HEK293 (cell line): ENCODE measurements at regions not wholly inside any gene's neighbourhood (a gene's known extent, or its start where the extent isn't known, plus 50 kb on each side); places are given as distances from the start of the nearest gene placed in this dataset.

ENCODE experiments used
- CTCF ChIA-PET: fragments of 350-600 bp; formaldehyde crosslinking; extraction: SDS; loops from one replicate; lab custom pipeline; 2021; ENCODE audit warnings: antibody characterized with exemption; lab: Yijun Ruan, JAX
- POLR2A ChIA-PET: fragments of 300-600 bp; formaldehyde crosslinking; extraction: SDS; loops from one replicate; lab custom pipeline; 2020; ENCODE audit warnings: antibody characterized with exemption, inconsistent platforms; lab: Yijun Ruan, JAX
- H3K27ac ChIP-seq: fragments of 200-500 bp; sonication (Bioruptor generic); 2 replicates; pipeline ENCODE4 v1.5.1; 2014; ENCODE audit warnings: low read depth, low read length, control low read depth, inconsistent platforms; ENCODE audit errors: extremely low read depth
- H3K36me3 ChIP-seq, 2 experiments: fragments of 200-500 bp in 1 of 2; sonication (Bioruptor generic) in 1 of 2; 1 replicate in 1 of 2; 2 replicates in 1 of 2; pipeline ENCODE4 v1.5.1; 2014 to 2017; ENCODE audit warnings: inconsistent platforms in 2 of 2, low read length in 2 of 2; ENCODE audit not compliant: control insufficient read depth in 2 of 2, insufficient read depth in 1 of 2
- H3K4me1 ChIP-seq: fragments of 200-500 bp; sonication (Bioruptor generic); 2 replicates; pipeline ENCODE4 v1.5.1; 2014; ENCODE audit warnings: mild to moderate bottlenecking, low read length, inconsistent platforms; ENCODE audit not compliant: control insufficient read depth, insufficient read depth
- H3K4me3 ChIP-seq: 2 replicates; pipeline ENCODE4 v1.5.1; 2011; ENCODE audit warnings: low read depth, mild to moderate bottlenecking, control low read depth, low read length, moderate library complexity
- H3K9me3 ChIP-seq: fragments of 200-500 bp; sonication (Bioruptor generic); 2 replicates; pipeline ENCODE4 v1.5.1; 2014; ENCODE audit warnings: low read depth, low read length, inconsistent platforms; ENCODE audit not compliant: control insufficient read depth, insufficient read depth
- FEZF1 ChIP-seq: fragments of 450-650 bp; formaldehyde crosslinking; IDR thresholded peaks from 2 replicates; pipeline ENCODE4 v1.5.1; 2016; ENCODE audit warnings: missing biosample characterization, missing genetic modification characterization
- GLIS2 ChIP-seq: fragments of 450-650 bp; formaldehyde crosslinking; IDR thresholded peaks from 2 replicates; pipeline ENCODE4 v1.5.1; 2016; ENCODE audit warnings: missing biosample characterization, missing genetic modification characterization
- SCRT2 ChIP-seq: fragments of 450-650 bp; formaldehyde crosslinking; IDR thresholded peaks from 2 replicates; pipeline ENCODE4 v1.5.1; 2016; ENCODE audit warnings: missing biosample characterization, missing genetic modification characterization
- WT1 ChIP-seq: fragments of 450-650 bp; formaldehyde crosslinking; IDR thresholded peaks from 2 replicates; pipeline ENCODE4 v1.5.1; 2016; ENCODE audit warnings: missing biosample characterization, missing genetic modification characterization
- ZBTB1 ChIP-seq: fragments of 450-650 bp; formaldehyde crosslinking; IDR thresholded peaks from 2 replicates; pipeline ENCODE4 v1.5.1; 2016; ENCODE audit warnings: missing biosample characterization, missing genetic modification characterization
- ZBTB20 ChIP-seq: fragments of 450-650 bp; formaldehyde crosslinking; IDR thresholded peaks from 2 replicates; pipeline ENCODE4 v1.5.1; 2016; ENCODE audit warnings: missing biosample characterization, missing genetic modification characterization
- ZFP37 ChIP-seq: fragments of 450-650 bp; formaldehyde crosslinking; IDR thresholded peaks from 2 replicates; pipeline ENCODE4 v1.5.1; 2016; ENCODE audit warnings: missing biosample characterization, missing genetic modification characterization
- ZNF140 ChIP-seq: fragments of 450-650 bp; formaldehyde crosslinking; IDR thresholded peaks from 2 replicates; pipeline ENCODE4 v1.5.1; 2016; ENCODE audit warnings: missing biosample characterization, missing genetic modification characterization
- ZNF174 ChIP-seq: fragments of 450-650 bp; formaldehyde crosslinking; IDR thresholded peaks from 2 replicates; pipeline ENCODE4 v1.5.0; 2017; ENCODE audit warnings: missing biosample characterization, mild to moderate bottlenecking, missing genetic modification characterization
- ZNF18 ChIP-seq: fragments of 450-650 bp; formaldehyde crosslinking; IDR thresholded peaks from 2 replicates; pipeline ENCODE4 v1.5.1; 2016; ENCODE audit warnings: missing biosample characterization, missing genetic modification characterization
- ZNF302 ChIP-seq: fragments of 450-650 bp; formaldehyde crosslinking; IDR thresholded peaks from 2 replicates; pipeline ENCODE4 v1.5.1; 2016; ENCODE audit warnings: missing biosample characterization, missing genetic modification characterization, low read depth
- ZNF354C ChIP-seq: fragments of 450-650 bp; formaldehyde crosslinking; IDR thresholded peaks from 2 replicates; pipeline ENCODE4 v1.5.1; 2016; ENCODE audit warnings: missing biosample characterization, missing genetic modification characterization, low read depth, borderline replicate concordance
- ZNF362 ChIP-seq: fragments of 450-650 bp; formaldehyde crosslinking; IDR thresholded peaks from 2 replicates; pipeline ENCODE4 v1.5.1; 2016; ENCODE audit warnings: missing biosample characterization, missing genetic modification characterization
- ZNF510 ChIP-seq: fragments of 450-650 bp; formaldehyde crosslinking; IDR thresholded peaks from 2 replicates; pipeline ENCODE4 v1.5.1; 2018; ENCODE audit warnings: mild to moderate bottlenecking, missing genetic modification characterization, missing biosample characterization; ENCODE audit not compliant: insufficient replicate concordance
- ZNF518A ChIP-seq: fragments of 450-650 bp; formaldehyde crosslinking; conservative IDR thresholded peaks from 2 replicates; pipeline ENCODE4 v1.5.1; 2016; ENCODE audit warnings: low read depth, missing biosample characterization, missing genetic modification characterization
- ZNF544 ChIP-seq: fragments of 450-650 bp; formaldehyde crosslinking; IDR thresholded peaks from 2 replicates; pipeline ENCODE4 v1.5.0; 2017; ENCODE audit warnings: missing biosample characterization, missing genetic modification characterization
- ZNF629 ChIP-seq: fragments of 450-650 bp; formaldehyde crosslinking; IDR thresholded peaks from 2 replicates; pipeline ENCODE4 v1.5.1; 2017; ENCODE audit warnings: missing biosample characterization, missing genetic modification characterization
- ZNF660 ChIP-seq: fragments of 450-650 bp; IDR thresholded peaks from 2 replicates; pipeline ENCODE4 v1.5.1; 2018; ENCODE audit warnings: missing biosample characterization, mild to moderate bottlenecking, missing genetic modification characterization
- ZNF76 ChIP-seq: fragments of 450-650 bp; formaldehyde crosslinking; IDR thresholded peaks from 2 replicates; pipeline ENCODE4; 2016; ENCODE audit warnings: low read depth, missing biosample characterization, missing genetic modification characterization, borderline replicate concordance
- ZNF785 ChIP-seq: fragments of 450-650 bp; formaldehyde crosslinking; IDR thresholded peaks from 2 replicates; pipeline ENCODE4 v1.5.1; 2016; ENCODE audit warnings: missing biosample characterization, missing genetic modification characterization
- ZNF830 ChIP-seq: fragments of 450-650 bp; IDR thresholded peaks from 2 replicates; pipeline ENCODE4 v1.5.0; 2018; ENCODE audit warnings: missing biosample characterization, missing genetic modification characterization, low read depth, mild to moderate bottlenecking, moderate library complexity

GRCh38 chr4:20615486-20616260 is 84.6 kb upstream of the PACRGL start:
- ChIA-PET POLR2A (interaction anchor here (0.6 kb wide), 1 partner anchor 9 kb away, joined by 3 read pairs; no protein-coding TSS in a partner anchor), CTCF (no interaction called here)
- H3K27ac ChIP-seq, result no peak overlapping the region
- H3K4me3 ChIP-seq, result no peak overlapping the region
- no peaks in the 10 kb centered on the region for H3K9me3 ChIP-seq
- no peak for TF ChIP-seq ZNF140
- no peak for TF ChIP-seq ZNF76 (tag by site-specific recombination)
- TF ChIP-seq FEZF1 (tag by site-specific recombination), result no peak
- no peak for TF ChIP-seq ZNF302 (tag by site-specific recombination)
- no peak for TF ChIP-seq GLIS2 (tag by site-specific recombination)
- TF ChIP-seq ZBTB1, result no peak
- TF ChIP-seq ZBTB20, result no peak
- TF ChIP-seq ZNF510 (tag by site-specific recombination), result no peak
- no peak for TF ChIP-seq ZNF660 (tag by site-specific recombination)
- TF ChIP-seq ZNF785 (tag by site-specific recombination), result no peak
- TF ChIP-seq ZNF830 (tag by site-specific recombination), result no peak
- no peaks in the 10 kb centered on the region for H3K4me1 ChIP-seq
- H3K36me3 ChIP-seq, result peaks cover 0 to 94% of the 10 kb centered on the region in 2 experiments

GRCh38 chr4:20616313-20616712 is 83.9 kb upstream of the PACRGL start:
- Histone ChIP-seq H3K9me3 (no peaks in the 10 kb centered on the region), H3K4me3 (no peak overlapping the region), H3K36me3 (peaks cover 0 to 94% of the 10 kb centered on the region in 2 experiments), H3K4me1 (no peaks in the 10 kb centered on the region), H3K27ac (no peak overlapping the region)
- ChIA-PET CTCF (no interaction called here), POLR2A (no interaction called here)
- no peak for TF ChIP-seq ZNF629 (tag by site-specific recombination)
- no peak for TF ChIP-seq ZNF518A (tag by site-specific recombination)
- TF ChIP-seq ZNF174, result no peak
- no peak for TF ChIP-seq ZNF660 (tag by site-specific recombination)
- TF ChIP-seq ZNF510 (tag by site-specific recombination), result no peak
- TF ChIP-seq SCRT2 (tag by site-specific recombination), result no peak
- TF ChIP-seq ZNF18 (tag by site-specific recombination), result no peak
- no peak for TF ChIP-seq WT1 (tag by site-specific recombination)
- no peak for TF ChIP-seq ZNF354C (tag by site-specific recombination)
- TF ChIP-seq ZNF362, result no peak
- no peak for TF ChIP-seq ZFP37 (tag by site-specific recombination)
- no peak for TF ChIP-seq ZNF544
